Activated CD4-positive, CD25-positive, alpha-beta regulatory T cell treated with anti-CD3 and anti-CD28 coated beads, Interleukin-2, amount 50 U/mL, for 16 hours (primary cell): ENCODE measurements at regions not wholly inside any gene's neighbourhood (a gene's known extent, or its start where the extent isn't known, plus 50 kb on each side); places are given as distances from the start of the nearest gene placed in this dataset.

Experiments
- DNase-seq: peaks from one replicate; pipeline ENCODE4 v3.0.0-alpha.2; 2020; ENCODE audit warnings: low read depth, low spot score

DNA sequence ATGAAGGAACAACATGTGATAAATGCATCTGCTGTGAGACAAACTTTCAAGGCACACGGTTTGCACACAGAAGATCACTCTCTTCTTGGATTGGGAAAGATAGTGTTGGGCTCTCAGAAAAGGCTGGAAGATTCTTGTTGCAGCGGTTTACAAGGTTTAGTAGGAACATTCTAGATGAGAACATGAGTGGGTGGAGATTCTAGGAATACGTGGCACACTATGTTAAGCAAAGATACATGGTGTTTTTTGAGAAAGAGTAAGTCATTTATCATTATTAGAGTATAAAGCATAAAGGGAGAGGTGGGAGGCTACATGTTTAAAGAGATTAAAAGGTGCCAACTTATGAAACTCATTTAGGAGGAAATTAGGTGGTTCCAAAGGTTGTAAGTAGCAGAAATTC, 348.8 kb upstream of the HS3ST1 start:
- DNase-seq, result no peak

DNA sequence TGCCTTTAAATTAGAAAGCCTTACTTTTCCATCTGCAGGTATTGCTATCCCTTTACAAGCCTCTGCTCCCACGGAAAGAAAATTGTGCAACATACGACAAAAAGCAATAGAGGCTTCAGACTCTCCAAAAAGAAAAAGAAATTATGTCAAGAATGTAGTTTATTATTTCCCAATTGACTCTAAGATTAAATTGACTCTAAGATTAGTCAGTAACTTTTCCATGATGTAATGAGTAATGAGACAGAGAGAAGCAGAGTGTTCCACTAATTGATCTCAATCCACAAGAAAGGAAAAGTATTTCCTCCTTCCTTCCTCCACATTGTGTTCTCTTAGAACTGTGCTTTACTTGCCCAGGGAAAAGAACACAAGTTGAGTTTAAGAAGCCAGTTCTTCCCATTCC, 345.7 kb upstream of the HS3ST1 start:
- no peak for DNase-seq

DNA sequence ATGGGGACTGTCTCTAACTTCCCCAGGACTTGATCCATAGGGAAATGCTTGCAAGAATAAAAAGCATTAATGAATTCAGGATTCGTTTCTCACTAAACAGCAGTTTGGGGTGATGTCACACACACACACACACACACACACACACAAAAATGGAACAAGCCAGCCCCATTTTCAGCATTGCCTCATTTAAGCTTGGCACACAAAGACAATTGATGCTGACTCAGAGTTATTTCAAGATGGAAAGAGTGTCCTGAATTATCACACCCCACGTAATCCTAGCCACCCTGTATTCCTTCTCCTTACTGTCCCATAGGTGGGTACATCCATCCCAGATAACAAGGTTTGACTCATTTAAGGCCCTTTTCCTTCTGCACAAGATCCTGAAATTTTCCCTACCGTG, 345.1 kb upstream of the HS3ST1 start:
- no peak for DNase-seq

DNA sequence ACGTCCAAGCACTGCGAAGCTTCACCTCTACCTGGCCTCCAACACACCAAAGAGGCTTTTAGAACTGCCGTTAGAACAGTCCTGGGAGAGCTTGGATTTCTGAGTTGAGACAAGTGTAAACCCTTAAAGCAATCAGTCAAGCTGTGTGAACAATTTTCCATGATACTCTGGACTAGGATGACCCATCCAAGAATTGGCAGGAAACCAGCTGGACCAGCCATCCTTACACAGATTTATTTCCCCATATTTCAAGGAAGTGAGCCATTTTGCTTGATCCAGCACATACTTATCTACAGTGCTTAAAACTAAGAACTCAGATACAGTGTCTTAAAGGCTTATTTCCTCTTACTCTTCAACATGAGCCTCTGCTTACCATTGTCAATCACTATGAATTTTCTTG, 340.7 kb upstream of the HS3ST1 start:
- DNase-seq, result no peak

DNA sequence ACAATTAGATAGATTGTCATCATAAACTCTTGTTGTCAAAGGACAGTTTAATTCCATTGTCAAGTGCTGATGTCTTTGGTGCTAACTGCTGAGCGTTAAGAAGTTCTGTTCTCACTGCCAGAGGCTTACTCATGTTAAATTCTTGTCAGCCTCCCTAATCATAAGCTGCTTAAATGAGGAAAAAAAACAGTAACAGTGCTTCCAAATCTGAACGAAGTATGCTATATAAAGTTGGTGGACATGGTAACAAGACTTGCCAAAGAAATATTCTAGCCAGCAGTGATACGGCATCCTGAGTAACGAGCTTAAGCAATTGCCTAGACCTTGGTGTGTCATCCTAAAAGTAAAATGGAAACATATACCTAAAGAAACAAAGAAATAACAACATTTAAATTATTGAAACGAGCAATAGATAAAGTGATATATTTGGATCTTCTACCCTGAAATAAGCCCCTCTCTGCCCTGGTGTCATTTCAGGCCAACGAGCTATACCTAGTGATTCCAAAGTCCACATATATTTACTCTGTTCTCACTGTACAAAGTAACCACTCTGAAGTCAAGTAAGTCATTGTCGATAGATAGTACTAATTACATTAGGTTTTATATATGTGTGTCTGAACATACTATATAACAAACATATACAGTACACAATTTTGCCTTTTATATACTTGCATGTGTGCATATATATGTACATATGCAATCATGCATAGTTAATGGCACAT, 339.7 kb upstream of the HS3ST1 start:
- DNase-seq, result no peak

DNA sequence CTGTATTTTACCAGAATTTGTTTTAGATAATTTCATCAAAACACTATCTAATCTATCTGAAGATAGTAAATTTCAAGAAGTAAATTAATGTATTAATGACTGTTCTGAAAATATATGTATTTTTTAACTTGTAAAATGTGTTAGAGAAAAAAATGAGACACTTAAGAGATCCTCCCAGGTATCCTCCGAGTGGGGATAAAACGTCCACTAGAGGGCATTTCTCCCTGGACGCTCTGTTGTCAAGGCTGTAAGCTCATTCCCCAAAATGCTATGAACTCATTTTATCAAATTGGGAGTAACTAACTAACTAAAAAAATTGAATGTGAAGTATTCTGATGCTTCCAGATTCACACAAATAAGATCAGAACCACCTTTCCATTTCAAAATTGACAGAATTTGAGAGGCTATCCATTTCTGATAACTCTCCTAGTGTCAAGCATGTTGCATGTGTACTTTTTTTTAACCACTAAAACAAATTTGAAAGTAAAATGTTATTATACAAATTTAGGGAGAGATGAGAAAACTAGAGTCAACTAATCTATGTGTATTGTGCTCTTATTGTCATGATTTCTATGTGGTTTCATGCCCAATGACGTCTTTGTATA, 337.3 kb upstream of the HS3ST1 start:
- no peak for DNase-seq

DNA sequence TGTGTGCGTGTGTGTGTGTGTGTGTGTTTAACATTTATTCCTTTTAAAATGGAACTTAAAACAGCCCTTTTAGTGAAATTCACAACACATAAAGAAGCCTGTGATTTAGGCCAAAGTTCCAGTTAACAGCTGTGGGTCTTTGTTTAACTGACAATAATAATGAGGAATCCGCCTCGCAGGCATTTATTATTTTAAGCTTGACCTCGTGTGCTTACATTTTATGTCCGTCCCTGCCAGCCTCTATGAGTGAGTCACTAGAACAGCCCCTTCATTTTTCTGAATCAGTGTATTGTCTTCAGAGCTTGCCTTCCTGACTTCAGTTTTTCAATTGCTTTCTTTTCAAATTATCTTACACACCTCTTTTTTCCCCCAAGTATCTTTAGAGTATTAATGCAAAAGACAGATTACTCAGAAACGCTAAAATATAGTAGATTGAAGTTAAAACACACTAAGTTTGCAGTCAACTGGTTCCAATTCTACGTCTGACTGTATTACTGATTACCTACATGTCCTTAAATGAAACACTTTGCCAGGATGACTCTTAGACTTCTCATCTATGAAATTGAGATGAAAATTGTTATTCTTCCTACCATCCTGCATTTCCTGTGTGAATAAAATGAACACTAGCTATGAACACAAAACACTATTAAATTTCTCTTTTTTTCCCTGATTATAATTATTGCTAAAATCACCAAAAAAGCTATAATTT, 319.6 kb upstream of the HS3ST1 start:
- no peak for DNase-seq

DNA sequence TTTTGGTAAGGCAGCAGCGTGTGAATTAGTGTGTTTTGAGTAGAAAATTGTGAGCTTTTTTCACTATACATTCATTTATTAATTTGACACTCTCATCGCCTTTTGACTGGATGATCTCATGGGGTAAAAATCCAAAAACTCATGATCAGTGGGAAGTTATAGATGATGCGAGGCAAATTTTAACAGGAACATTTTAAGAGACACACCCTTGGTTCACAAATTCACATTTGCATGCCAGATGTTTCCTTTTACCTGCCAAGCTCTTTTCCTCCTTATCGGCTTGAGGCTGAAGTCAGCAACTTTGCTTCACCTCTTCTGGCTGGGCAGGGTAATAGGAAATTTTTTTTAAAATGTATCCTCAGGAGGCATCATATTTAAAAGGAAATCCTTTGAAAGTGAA, 318.0 kb upstream of the HS3ST1 start:
- DNase-seq, result no peak

DNA sequence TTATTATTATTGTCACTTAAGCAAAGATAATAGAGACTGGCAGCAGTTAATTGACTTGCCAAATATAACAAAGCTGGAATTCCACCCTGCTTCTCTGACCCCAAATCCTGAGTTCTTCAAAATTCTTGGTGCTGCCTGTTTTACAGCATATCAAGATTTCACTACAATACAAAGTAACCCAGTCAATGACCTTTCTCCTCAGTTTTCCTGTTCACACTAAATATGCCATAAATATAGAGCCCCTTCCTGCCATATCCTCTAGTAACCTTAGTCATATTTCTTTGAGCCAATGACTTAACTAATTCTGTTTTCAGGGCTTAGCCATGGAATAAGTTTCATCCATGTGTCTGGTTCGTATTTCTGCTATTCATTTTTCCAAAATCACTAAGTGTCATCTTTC, 315.3 kb upstream of the HS3ST1 start:
- no peak for DNase-seq

DNA sequence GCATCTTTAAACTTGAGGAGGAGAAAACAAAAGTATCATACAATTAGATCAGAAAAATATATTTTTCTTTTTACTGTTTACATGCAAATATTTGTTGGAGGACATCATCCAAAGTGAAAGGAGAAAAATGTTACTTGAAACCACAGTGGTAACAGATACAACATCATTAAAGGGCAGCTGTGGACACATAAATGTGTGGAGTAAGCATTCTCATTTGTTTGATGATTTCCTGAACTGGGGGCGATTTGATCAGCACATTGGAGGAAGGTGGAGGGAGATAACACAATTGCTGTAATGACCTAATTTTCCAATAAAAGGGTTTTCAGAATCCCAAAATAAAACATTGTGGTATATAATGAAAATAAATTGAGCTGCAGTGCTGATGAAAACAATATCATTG, 314.5 kb upstream of the HS3ST1 start:
- no peak for DNase-seq

DNA sequence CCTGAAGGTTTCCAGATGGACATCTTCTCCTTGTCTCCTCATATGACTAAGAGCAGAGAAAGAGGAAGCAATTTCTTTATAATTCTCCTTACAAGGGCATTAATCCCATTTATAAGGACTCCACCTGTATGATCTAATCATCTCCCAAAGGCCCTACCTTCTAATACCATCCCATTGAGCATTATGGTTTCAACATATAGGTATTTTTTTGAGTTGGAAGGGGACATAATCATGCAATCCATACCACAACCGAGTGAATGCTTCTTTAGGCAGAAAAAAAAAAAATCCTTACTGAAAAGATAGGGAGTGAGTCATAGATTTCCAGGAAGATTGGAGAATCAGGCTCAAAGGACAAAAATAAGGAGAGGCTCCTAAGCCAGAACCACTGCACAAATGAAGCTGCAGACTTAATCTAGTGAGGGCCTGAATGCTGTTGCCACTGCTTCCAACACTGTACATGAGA, 312.5 kb upstream of the HS3ST1 start:
- no peak for DNase-seq

DNA sequence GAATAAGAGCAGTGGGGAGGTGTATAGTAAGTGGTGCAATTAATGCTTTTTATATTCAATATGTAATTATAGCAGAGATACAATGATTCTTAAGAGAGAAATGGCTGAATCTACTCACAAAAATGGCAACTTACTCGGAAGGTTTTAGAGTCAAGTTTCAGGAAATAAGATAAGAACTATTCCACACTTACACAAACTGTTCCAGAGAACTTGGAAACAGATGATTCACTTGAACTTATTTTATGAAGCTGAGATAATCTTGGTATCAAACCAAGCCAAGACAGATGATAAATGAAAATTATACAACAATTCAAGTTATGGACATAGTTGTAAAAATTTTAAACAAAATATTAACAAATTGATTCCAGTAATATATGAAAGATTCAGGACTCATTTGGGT, 311.3 kb upstream of the HS3ST1 start:
- no peak for DNase-seq

DNA sequence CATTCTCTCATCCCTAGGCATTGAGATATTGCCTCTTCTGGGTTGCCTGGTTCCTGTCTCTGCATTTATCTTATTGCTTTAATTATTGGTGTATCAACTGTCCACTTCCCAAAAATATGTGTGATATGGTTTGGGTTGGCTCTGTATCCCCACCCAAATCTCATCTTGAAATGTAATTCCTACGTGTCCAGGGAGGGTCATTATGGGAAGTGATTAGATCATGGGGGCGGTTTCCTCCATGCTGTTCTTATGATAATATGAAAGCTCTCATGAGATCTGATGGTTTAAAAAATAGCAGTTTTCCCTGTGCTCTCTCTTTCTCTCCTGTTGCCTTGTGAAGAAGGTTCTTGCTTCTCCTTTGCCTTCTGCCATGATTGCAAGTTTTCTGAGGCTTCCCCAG, 308.3 kb upstream of the HS3ST1 start:
- DNase-seq, result no peak

DNA sequence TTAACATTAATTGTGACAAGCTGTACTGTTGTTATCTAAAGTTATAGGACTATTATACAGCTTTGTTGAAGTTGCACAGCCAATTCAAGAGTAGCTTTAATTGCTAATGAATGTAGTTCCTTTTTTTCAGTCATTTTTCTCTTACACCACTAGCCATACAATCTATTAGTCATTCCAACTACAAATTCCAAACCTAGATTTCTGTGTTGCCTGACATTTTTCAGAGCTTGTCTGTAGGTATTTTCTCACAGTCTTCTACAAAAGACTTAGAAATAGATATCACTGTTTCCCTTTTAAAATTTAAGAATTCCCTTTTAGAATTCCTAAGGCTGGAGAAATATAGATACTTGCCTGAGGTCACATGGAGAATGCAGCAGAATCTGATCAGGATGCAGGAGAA, 307.0 kb upstream of the HS3ST1 start:
- DNase-seq, result no peak

DNA sequence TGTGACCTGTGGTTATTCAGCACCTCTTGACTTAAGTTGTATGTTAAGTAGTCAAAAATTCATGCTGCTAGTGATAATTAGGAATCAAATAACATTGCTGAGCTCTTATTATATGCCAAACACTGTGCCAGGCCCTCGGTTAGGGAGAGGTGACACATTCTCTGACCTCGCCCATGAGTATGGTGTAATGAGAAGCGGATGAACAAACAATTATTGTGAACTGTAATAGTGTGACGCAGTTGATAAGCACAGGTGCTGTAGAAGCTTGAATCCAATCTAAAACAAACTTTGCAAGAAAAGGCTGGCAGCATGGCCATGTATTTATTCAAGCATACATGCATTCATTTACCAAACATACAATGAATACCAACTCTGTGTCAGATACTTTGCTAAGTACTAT, 303.5 kb upstream of the HS3ST1 start:
- DNase-seq, result no peak

DNA sequence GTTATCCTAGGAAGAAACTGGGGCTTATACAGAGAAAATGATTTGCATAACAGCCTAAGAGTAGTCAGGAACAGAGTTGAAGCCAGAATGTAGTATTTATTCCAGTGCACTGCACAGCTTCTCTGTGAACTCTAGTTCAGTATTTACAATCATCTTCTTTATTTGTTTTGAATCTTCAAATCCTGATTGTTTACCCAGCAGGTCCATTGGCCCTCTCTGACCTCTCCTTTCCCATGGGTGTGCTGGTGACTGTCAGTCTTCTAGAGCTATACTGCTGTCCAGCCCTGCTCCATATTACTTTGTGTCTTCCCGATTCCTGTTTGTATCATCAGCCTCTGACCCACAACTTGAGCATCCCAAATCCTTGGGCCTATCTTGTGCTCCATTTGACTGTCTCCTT, 301.9 kb upstream of the HS3ST1 start:
- DNase-seq, result no peak

DNA sequence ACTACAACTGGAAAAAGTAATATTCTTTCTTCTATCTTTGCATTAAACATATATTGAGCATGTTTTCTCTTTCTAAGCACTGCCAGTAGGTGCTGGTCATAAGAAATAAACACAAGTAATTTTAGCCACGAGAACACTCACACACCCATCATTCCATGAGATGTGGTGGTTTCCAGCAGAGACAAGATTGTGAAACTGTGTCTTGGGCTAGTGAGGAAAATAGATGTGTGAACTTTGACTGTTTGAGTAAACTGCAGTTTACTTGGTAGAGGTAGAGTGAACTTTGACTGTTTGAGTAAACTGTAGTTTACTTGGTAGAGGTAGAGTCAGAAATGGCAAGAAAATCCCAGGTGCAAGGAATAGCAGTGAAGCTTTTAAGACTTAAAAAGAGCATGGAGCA, 300.9 kb upstream of the HS3ST1 start:
- DNase-seq, result no peak

DNA sequence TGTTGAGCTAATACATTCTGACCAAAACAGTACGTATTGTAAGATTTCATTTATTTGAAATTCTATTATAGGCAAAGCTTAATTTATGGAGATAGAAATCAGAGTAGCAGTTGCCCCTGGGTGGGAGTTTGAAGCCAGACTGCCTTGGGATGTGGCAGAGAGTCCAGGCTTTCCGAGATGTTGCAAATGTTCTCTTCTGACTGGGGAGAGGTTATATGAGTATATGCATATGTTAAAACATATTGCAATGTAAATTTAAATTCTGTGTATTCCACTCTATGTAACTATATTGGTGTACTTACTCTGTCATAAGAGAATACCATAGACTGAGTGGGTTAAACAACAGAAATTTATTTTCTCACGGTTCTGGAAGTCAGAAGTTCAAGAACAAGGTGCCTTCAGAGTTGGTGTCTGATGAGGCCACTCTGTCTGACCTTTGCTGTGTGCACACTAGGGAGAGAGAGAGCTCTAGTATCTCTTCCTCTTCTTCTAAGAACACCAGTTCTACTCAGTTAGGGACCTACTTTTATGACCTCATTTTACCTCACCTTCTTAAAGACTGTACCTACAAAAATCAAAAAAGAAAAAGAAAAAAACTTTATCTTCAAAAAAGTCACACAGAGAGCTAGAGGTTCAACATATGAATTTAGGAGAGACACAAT, 299.3 kb upstream of the HS3ST1 start:
- DNase-seq, result no peak

DNA sequence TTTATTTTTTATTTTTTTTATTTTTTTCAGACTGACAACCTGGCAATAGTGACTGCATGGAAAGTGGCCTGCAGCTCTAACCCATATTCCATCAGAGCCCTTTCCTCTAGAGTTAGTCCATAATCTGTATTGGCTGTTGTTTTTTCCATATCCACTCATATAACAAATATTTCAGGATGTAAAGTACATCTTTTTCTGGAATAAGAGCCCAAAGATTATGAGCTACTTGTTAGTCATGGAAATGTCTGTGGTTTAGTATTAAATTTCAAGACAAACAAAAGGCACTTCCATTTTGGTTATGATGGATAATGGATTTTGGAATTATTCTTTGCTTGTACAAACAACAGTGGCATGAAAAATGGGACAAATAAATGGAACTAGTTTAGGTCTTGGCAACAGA, 296.0 kb upstream of the HS3ST1 start:
- no peak for DNase-seq

DNA sequence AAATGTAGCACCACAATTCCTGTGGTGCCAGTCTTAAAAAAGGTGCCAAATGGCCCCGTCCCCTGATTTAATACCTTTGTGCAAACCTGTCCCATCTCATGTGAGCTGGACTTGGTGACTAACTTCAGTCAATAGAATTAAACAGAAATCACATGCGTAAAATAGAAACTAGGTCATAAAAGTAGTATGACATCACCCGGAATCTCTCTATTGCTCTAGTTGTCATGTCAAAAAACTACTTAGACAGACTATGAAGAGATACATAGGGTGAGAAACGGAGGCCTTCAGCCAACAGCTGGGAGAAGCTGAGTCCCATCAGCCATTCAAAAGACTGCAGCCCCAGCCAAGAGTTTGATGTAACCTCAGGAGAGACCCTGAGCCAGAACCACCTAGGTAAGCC, 293.5 kb upstream of the HS3ST1 start:
- no peak for DNase-seq

DNA sequence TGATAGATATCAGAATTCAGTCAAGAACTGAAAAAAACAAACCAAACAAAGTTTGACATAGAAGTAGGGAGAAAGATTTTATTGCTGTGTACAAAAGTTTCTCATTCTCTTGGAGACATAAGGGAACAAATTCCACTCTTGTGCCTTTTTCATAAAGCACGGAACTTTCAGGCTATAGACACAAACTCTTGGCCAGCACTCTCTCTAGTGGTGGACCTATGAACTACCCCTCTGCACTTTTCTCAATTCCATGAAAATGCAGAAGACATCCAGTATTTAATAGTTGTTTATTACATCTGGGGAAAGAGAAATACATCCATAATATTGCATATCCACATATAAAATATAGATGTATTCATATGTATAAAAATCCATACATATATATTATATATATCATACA, 291.6 kb upstream of the HS3ST1 start:
- DNase-seq, result no peak

DNA sequence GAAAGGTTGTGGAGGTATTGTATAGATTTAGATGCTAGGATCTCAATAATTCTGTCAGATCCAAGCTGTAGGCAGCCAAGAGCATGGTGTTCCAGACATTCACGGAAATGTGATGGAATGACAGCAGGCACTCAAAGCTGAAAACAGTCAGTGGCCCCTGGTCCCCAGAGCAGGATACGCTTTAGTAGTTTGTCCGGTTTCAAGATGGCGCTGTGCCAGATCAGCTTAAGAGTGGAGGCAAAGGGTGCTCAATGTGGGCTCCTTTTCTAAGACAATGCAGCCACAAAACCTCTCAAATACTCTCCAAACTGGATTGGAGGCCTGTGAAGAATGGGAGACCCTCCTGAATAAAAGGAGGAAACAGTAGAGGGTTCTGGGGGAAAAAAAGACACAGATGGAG, 291.2 kb upstream of the HS3ST1 start:
- no peak for DNase-seq
